ENCODE measurements at regions not wholly inside any gene's neighbourhood (a gene's known extent, or its start where the extent isn't known, plus 50 kb on each side); places are given as distances from the start of the nearest gene placed in this dataset.

DNA sequence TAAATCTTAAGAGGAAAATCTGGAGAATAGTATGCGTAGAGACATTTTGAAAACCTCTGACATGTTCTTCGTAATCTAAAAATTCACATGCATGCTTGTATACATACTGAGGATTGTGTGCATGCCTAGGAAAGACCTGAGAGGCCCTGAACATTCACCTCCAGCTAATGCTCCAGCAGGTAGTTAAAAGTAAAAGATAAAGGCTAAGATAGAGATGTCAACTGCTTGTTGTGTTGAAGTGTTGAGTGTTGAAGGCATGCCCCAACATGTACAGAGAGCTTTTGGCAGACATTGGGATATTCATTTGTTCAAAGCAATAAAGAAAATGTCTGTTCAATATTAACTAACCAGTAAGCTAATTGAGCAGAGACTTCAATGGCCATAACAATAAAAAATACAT, 118.6 kb upstream of the SYT1 start:
- Histone ChIP-seq H3K27me3 (no peaks in the 10 kb centered on the region), H3K4me1 (no peaks in the 10 kb centered on the region), H3K27ac (no peak overlapping the region), H3K4me3 (no peak overlapping the region), H3K36me3 (no peaks in the 10 kb centered on the region), H3K9me3 (no peaks in the 10 kb centered on the region)
- TF ChIP-seq, protein P1, sequence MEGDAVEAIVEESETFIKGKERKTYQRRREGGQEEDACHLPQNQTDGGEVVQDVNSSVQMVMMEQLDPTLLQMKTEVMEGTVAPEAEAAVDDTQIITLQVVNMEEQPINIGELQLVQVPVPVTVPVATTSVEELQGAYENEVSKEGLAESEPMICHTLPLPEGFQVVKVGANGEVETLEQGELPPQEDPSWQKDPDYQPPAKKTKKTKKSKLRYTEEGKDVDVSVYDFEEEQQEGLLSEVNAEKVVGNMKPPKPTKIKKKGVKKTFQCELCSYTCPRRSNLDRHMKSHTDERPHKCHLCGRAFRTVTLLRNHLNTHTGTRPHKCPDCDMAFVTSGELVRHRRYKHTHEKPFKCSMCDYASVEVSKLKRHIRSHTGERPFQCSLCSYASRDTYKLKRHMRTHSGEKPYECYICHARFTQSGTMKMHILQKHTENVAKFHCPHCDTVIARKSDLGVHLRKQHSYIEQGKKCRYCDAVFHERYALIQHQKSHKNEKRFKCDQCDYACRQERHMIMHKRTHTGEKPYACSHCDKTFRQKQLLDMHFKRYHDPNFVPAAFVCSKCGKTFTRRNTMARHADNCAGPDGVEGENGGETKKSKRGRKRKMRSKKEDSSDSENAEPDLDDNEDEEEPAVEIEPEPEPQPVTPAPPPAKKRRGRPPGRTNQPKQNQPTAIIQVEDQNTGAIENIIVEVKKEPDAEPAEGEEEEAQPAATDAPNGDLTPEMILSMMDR (IDR thresholded peaks at IDR 0.05), result no peak
- DNase-seq (no peak), ATAC-seq (no peak)
- intact Hi-C loops (cut with DNase I), result no loop called here

DNA sequence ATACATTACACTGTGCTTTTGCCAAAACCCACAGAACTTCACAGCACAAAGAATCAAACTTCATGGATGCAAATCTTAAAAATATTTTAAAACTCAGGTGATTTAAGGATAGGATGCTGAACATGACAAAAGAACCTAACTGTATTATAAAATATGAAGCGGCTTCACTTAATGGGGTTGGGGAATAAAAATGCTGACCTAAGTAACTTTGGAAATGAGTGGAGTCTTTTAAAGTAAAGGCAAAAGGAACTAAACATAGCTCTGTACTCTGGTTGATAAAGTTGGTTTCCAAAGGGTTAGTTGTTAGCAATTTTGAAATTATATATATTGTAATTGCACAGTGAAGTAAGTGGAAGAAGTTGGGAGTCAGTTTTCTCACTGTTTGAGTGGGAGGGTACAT, 111.5 kb upstream of the SYT1 start:
- no peak for DNase-seq

GRCh38 chr12:78756936-78757335, 107.6 kb upstream of the SYT1 start:
- intact Hi-C loops (cut with DNase I), result no loop called here
- TF ChIP-seq, protein P1 (IDR thresholded peaks at IDR 0.05), result no peak
- Histone ChIP-seq H3K36me3 (no peaks in the 10 kb centered on the region), H3K27me3 (no peaks in the 10 kb centered on the region), H3K27ac (no peak overlapping the region), H3K4me1 (no peaks in the 10 kb centered on the region), H3K4me3 (no peak overlapping the region), H3K9me3 (no peaks in the 10 kb centered on the region)
- ATAC-seq, result no peak
- no peak for DNase-seq

More for the DNA sequence above, 111.5 kb upstream of the SYT1 start:
- Histone ChIP-seq H3K27me3 (no peaks in the 10 kb centered on the region), H3K4me3 (no peak overlapping the region), H3K27ac (no peak overlapping the region), H3K9me3 (no peaks in the 10 kb centered on the region), H3K36me3 (no peaks in the 10 kb centered on the region), H3K4me1 (no peaks in the 10 kb centered on the region)
- intact Hi-C loops (cut with DNase I), result no loop called here
- TF ChIP-seq, protein P1 (IDR thresholded peaks at IDR 0.05), result no peak
- ATAC-seq, result no peak

GRCh38 chr12:78759367-78759766, 105.2 kb upstream of the SYT1 start:
- Histone ChIP-seq H3K27me3 (no peaks in the 10 kb centered on the region), H3K9me3 (no peaks in the 10 kb centered on the region), H3K36me3 (no peaks in the 10 kb centered on the region), H3K4me3 (no peak overlapping the region), H3K27ac (no peak overlapping the region), H3K4me1 (no peaks in the 10 kb centered on the region)
- intact Hi-C loops (cut with DNase I), result no loop called here
- DNase-seq (no peak), ATAC-seq (no peak)
- TF ChIP-seq, protein P1 (IDR thresholded peaks at IDR 0.05), result no peak

GRCh38 chr12:78760906-78761305, 103.7 kb upstream of the SYT1 start:
- TF ChIP-seq, protein P1 (IDR thresholded peaks at IDR 0.05), result no peak
- ATAC-seq (no peak), DNase-seq (no peak)
- Histone ChIP-seq H3K4me1 (no peaks in the 10 kb centered on the region), H3K27me3 (no peaks in the 10 kb centered on the region), H3K4me3 (no peak overlapping the region), H3K9me3 (no peaks in the 10 kb centered on the region), H3K36me3 (no peaks in the 10 kb centered on the region), H3K27ac (no peak overlapping the region)
- intact Hi-C loops (cut with DNase I), result no loop called here

DNA sequence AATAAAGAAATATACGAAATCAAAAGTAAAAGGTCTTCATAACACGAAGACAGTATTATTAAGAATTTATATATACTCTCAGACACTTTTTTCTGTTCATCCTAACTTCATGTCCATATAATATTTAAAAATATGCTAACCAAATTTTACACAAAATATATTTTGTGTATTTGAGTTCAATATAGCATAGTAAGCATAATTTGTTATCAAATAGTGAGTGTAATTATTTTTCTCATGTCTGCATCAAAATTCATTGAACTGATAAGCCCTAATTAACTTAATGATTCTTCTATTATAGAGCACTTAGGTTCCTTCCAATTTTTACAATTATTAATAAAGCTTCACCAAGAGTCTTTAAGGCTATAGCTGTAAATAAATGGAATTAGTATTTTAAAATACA, 99.7 kb upstream of the SYT1 start:
- H3K9me3 ChIP-seq, result no peaks in the 10 kb centered on the region
- ATAC-seq (no peak), DNase-seq (no peak)
- H3K27ac ChIP-seq, result no peak overlapping the region
- H3K36me3 ChIP-seq, result no peaks in the 10 kb centered on the region
- TF ChIP-seq, protein P1 (IDR thresholded peaks at IDR 0.05), result no peak
- no peaks in the 10 kb centered on the region for H3K27me3 ChIP-seq
- no peaks in the 10 kb centered on the region for H3K4me1 ChIP-seq
- H3K4me3 ChIP-seq, result no peak overlapping the region
- intact Hi-C loops (cut with DNase I), result no loop called here
